CD8-positive, alpha-beta memory T cell (primary cell): ENCODE measurements at regions not wholly inside any gene's neighbourhood (a gene's known extent, or its start where the extent isn't known, plus 50 kb on each side); places are given as distances from the start of the nearest gene placed in this dataset.
"Not testable (repeated sequence)": the region's sequence is repeated elsewhere in the genome, so short reads cannot be mapped to it uniquely, and the experiment has no call there.

Experiments
- CTCF ChIA-PET: fragments of 350-600 bp; sonication (Branson Sonifier 250); formaldehyde crosslinking; loops from one replicate; lab custom pipeline; 2021; ENCODE audit warnings: antibody characterized with exemption; lab: Charles Lee
- POLR2A ChIA-PET: fragments of 350-600 bp; sonication (Branson Sonifier 250); formaldehyde crosslinking; loops from one replicate; lab custom pipeline; 2021; ENCODE audit warnings: antibody characterized with exemption; lab: Charles Lee
- DNase-seq, 5 donors: peaks; one replicate each; pipeline versions ENCODE4 v3.0.0 to v3.0.0-alpha.2; 2020 to 2022; ENCODE audit warnings: mixed read lengths in 1 of 5
- H3K27ac ChIP-seq: one replicate; pipeline ENCODE4 v1.7.0; 2013; ENCODE audit warnings: low read depth, mild to moderate bottlenecking, low read length, moderate library complexity
- H3K27me3 ChIP-seq: 2 replicates; pipeline ENCODE4 v1.7.0; 2013; ENCODE audit warnings: low read length, mild to moderate bottlenecking; ENCODE audit not compliant: insufficient read depth, poor library complexity, severe bottlenecking
- H3K36me3 ChIP-seq: 2 replicates; pipeline ENCODE4 v1.7.0; 2013; ENCODE audit warnings: mild to moderate bottlenecking, low read length, moderate library complexity; ENCODE audit not compliant: insufficient read depth
- H3K4me1 ChIP-seq: 2 replicates; pipeline ENCODE4 v1.7.0; 2013; ENCODE audit warnings: mild to moderate bottlenecking, low read length, moderate library complexity; ENCODE audit not compliant: insufficient read depth
- H3K4me3 ChIP-seq: 2 replicates; pipeline ENCODE4 v1.7.0; 2013; ENCODE audit warnings: mild to moderate bottlenecking, low read length
- H3K9me3 ChIP-seq: 2 replicates; pipeline ENCODE4 v1.7.0; 2013; ENCODE audit warnings: mild to moderate bottlenecking, low read length
- H3K27ac Mint-ChIP-seq, 8 donors: one replicate each; pipeline ENCODE4 v1.8.0; 2020 to 2021; ENCODE audit warnings: mixed read lengths in 8 of 8, mild to moderate bottlenecking in 6 of 8, inconsistent platforms in 3 of 8, moderate library complexity in 3 of 8
- H3K27me3 Mint-ChIP-seq, 2 donors: one replicate each; pipeline ENCODE4 v1.8.0; 2020 to 2021; ENCODE audit warnings: mixed read lengths in 2 of 2, mild to moderate bottlenecking in 1 of 2, moderate library complexity in 1 of 2
- H3K36me3 Mint-ChIP-seq, 3 donors: one replicate each; pipeline ENCODE4 v1.8.0; 2020 to 2021; ENCODE audit warnings: mixed read lengths in 3 of 3, inconsistent platforms in 1 of 3, mild to moderate bottlenecking in 1 of 3
- H3K4me1 Mint-ChIP-seq, 3 donors: one replicate each; pipeline ENCODE4 v1.8.0; 2020 to 2021; ENCODE audit warnings: mixed read lengths in 3 of 3, inconsistent platforms in 1 of 3, mild to moderate bottlenecking in 1 of 3
- H3K4me3 Mint-ChIP-seq, 7 donors: one replicate each; pipeline ENCODE4 v1.8.0; 2020 to 2021; ENCODE audit warnings: mixed read lengths in 7 of 7, mild to moderate bottlenecking in 6 of 7, moderate library complexity in 4 of 7, inconsistent platforms in 2 of 7
- H3K9me3 Mint-ChIP-seq, 5 donors: one replicate each; pipeline ENCODE4 v1.8.0; 2020 to 2022; ENCODE audit warnings: mixed read lengths in 5 of 5, mild to moderate bottlenecking in 3 of 5, moderate library complexity in 2 of 5, inconsistent platforms in 1 of 5

DNA sequence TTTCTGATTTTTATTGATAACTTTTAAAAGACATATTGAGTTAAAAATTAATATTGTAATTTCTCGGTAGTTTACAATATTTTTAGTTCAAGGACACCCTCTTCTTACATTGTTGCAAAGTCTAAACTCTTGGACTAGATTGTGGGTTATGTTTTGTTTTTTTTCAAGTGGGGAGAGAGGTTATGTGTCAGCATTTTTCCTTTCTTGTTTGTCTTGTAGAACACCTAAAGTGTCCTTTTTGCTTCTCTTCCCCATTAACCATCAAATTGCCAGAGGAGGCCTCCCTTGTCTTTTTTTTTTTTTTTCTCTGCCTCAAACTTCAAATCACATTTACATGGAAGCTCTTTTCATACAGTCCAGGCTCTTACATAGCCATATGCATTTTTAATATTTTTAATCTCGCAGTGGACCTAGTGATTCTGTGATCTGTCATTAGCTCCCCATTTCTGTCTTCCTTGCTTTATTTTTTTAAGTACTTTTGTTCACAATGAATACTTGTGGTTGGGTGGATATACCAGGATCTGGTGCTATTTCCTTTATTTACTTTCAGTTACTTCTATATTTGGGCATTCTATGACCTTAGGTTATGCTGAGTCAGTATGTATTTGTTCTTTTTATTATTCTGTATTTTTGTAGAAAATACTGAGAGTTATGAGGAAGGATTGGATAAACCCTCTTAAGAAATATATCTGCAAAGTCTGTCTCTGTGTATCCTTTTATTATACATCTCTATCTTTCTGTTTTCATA, 2280.6 kb upstream of the ACO1 start:
- H3K9me3 Mint-ChIP-seq = peaks cover 3 to 10% (median 8%) of the 10 kb centered on the region in 5 donors
- H3K4me3 ChIP-seq = no peak overlapping the region
- ChIA-PET POLR2A (no interaction called here), CTCF (no interaction called here)
- H3K27ac Mint-ChIP-seq = no peak overlapping the region
- H3K27ac ChIP-seq = no peak overlapping the region
- H3K4me1 Mint-ChIP-seq = no peaks in the 10 kb centered on the region
- no peaks in the 10 kb centered on the region for H3K4me1 ChIP-seq
- H3K36me3 Mint-ChIP-seq = no peaks in the 10 kb centered on the region
- no peaks in the 10 kb centered on the region for H3K36me3 ChIP-seq
- no peak for DNase-seq
- H3K27me3 ChIP-seq = no peaks in the 10 kb centered on the region
- no peaks in the 10 kb centered on the region for H3K27me3 Mint-ChIP-seq
- no peak overlapping the region for H3K4me3 Mint-ChIP-seq
- no peaks in the 10 kb centered on the region for H3K9me3 ChIP-seq

DNA sequence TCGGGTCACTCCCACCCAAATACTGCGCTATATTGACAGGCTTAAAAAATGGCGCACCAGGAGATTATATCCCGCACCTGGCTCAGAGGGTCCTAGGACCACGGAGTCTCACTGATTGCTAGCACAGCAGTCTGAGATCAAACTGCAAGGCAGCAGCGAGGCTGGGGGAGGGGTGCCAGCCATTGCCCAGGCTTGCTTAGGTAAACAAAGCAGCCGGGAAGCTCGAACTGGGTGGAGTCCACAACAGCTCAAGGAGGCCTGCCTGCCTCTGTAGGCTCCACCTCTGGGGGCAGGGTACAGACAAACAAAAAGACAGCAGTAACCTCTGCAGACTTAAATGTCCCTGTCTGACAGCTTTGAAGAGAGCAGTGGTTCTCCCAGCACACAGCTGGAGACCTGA, 2277.3 kb upstream of the ACO1 start:
- H3K36me3 Mint-ChIP-seq, H3K9me3 Mint-ChIP-seq, H3K27ac Mint-ChIP-seq, DNase-seq, H3K27me3 Mint-ChIP-seq, H3K27ac ChIP-seq, H3K36me3 ChIP-seq, H3K27me3 ChIP-seq, H3K4me1 Mint-ChIP-seq, H3K4me3 Mint-ChIP-seq, CTCF ChIA-PET, H3K9me3 ChIP-seq, POLR2A ChIA-PET, H3K4me1 ChIP-seq, H3K4me3 ChIP-seq: not testable (repeated sequence)

DNA sequence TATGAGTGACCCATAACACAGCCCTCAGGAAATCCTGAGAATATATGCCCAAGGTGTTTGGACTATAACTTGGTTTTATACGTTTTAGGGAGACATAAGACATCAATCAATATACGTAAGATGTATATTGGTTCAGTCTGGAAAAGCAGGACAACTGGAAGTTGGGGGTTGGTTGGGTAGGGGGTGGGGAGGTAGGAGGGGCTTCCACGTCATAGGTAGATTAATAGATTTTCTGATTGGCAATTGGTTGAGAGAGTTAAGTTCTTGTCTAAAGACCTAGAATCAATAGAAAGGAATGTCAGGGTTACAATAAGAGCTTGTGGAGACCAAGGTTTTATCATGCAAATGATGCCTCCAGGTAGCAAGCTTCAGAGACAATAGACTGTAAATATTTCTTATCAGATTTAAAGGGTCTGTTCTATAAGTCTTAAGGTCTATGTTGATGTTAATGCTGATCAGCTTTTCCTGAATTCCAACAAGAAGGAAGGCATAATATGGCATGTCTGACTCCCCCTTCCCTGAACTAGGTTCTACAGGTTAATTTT, 2267.7 kb upstream of the ACO1 start:
- H3K27me3 ChIP-seq = no peaks in the 10 kb centered on the region
- H3K27me3 Mint-ChIP-seq = no peaks in the 10 kb centered on the region
- CTCF ChIA-PET = no interaction called here
- H3K4me1 ChIP-seq = no peaks in the 10 kb centered on the region
- H3K9me3 ChIP-seq = no peaks in the 10 kb centered on the region
- no peak overlapping the region for H3K27ac ChIP-seq
- no peaks in the 10 kb centered on the region for H3K36me3 Mint-ChIP-seq
- H3K4me3 ChIP-seq = no peak overlapping the region
- POLR2A ChIA-PET = no interaction called here
- no peak for DNase-seq
- no peak overlapping the region for H3K27ac Mint-ChIP-seq
- no peak overlapping the region for H3K4me3 Mint-ChIP-seq
- H3K36me3 ChIP-seq = no peaks in the 10 kb centered on the region
- H3K9me3 Mint-ChIP-seq = peaks cover 0 to 9% (median 0%) of the 10 kb centered on the region in 5 donors
- H3K4me1 Mint-ChIP-seq = no peaks in the 10 kb centered on the region

DNA sequence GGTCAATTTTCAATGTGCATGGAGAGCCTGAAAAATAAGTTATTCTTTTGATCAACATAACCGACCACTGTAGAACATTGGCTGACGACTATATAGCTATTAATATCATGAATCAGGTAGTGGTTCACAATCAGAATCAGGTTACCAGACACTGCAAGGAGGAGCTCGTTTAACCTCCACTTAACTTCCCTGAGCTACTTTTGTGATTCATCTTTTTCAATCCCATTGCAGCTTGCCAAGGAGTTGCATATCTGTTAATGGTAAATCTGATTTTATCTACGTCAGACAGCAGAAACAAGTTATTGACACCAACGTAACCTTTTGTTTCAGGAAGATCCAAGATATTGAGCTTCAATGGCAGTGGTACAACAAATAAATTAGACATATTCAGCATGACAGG, 2263.8 kb upstream of the ACO1 start:
- CTCF ChIA-PET = no interaction called here
- Mint-ChIP-seq H3K4me3 (no peak overlapping the region), H3K4me1 (no peaks in the 10 kb centered on the region), H3K36me3 (no peaks in the 10 kb centered on the region), H3K27ac (no peak overlapping the region), H3K27me3 (no peaks in the 10 kb centered on the region), H3K9me3 (peaks cover 0 to 14% (median 0%) of the 10 kb centered on the region in 5 donors)
- no peak for DNase-seq
- Histone ChIP-seq H3K4me3 (no peak overlapping the region), H3K36me3 (no peaks in the 10 kb centered on the region), H3K27me3 (no peaks in the 10 kb centered on the region), H3K4me1 (no peaks in the 10 kb centered on the region), H3K9me3 (no peaks in the 10 kb centered on the region), H3K27ac (no peak overlapping the region)
- POLR2A ChIA-PET = no interaction called here

GRCh38 chr9:30121611-30122010, 2262.8 kb upstream of the ACO1 start:
- POLR2A ChIA-PET = no interaction called here
- Mint-ChIP-seq H3K36me3 (no peaks in the 10 kb centered on the region), H3K4me3 (no peak overlapping the region), H3K4me1 (no peaks in the 10 kb centered on the region), H3K27me3 (no peaks in the 10 kb centered on the region), H3K27ac (no peak overlapping the region), H3K9me3 (peaks cover 0 to 14% (median 0%) of the 10 kb centered on the region in 5 donors)
- H3K27me3 ChIP-seq = no peaks in the 10 kb centered on the region
- no peak overlapping the region for H3K27ac ChIP-seq
- no peaks in the 10 kb centered on the region for H3K4me1 ChIP-seq
- CTCF ChIA-PET = no interaction called here
- H3K36me3 ChIP-seq = no peaks in the 10 kb centered on the region
- H3K4me3 ChIP-seq = no peak overlapping the region
- no peaks in the 10 kb centered on the region for H3K9me3 ChIP-seq
- DNase-seq = no peak

DNA sequence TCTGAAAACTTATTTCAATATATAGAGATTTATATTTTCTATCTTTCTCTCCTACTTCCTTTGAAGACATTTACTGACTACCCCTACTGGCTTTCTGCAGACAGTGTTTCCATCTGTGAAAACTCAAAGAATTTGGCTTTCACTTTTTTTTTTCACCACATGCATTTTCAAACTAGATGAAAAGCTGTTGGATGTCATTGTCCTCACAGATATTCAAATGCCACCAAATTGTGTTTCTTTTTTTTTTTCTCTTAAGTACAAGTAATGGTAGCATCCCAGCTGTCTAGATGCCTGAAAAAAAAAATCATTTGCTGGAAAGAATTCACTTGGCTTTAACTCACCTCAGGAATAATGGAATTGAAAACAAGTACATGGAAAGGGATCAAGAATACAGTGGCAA, 2258.6 kb upstream of the ACO1 start:
- H3K27me3 ChIP-seq = no peaks in the 10 kb centered on the region
- no peaks in the 10 kb centered on the region for H3K4me1 ChIP-seq
- no peak overlapping the region for H3K27ac Mint-ChIP-seq
- no peaks in the 10 kb centered on the region for H3K4me1 Mint-ChIP-seq
- ChIA-PET CTCF (no interaction called here), POLR2A (no interaction called here)
- no peak for DNase-seq
- H3K4me3 ChIP-seq = no peak overlapping the region
- H3K4me3 Mint-ChIP-seq = no peak overlapping the region
- no peaks in the 10 kb centered on the region for H3K9me3 ChIP-seq
- no peaks in the 10 kb centered on the region for H3K36me3 Mint-ChIP-seq
- no peaks in the 10 kb centered on the region for H3K36me3 ChIP-seq
- H3K9me3 Mint-ChIP-seq = peaks cover 0 to 14% (median 0%) of the 10 kb centered on the region in 5 donors
- no peaks in the 10 kb centered on the region for H3K27me3 Mint-ChIP-seq
- no peak overlapping the region for H3K27ac ChIP-seq

DNA sequence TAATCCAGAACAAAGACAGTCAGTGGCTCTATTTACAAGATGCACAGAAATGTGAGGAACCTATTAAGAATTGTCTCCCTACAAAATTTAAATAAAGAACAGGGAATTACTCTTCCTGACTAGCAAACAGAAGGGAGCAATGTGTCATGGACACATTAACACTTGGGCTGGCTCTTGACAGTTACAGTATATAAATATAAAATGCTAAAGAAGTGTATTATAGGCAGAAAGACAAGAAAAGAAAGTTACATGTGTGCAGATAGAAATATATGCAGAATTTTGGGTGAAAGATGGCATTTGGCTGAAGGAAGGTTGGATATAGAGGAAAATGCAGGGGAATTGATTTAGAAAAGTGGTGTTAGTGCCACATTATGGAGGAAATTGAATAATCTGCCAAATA, 2257.1 kb upstream of the ACO1 start:
- Histone ChIP-seq H3K27me3 (no peaks in the 10 kb centered on the region), H3K4me1 (no peaks in the 10 kb centered on the region), H3K27ac (no peak overlapping the region), H3K9me3 (no peaks in the 10 kb centered on the region), H3K4me3 (no peak overlapping the region), H3K36me3 (no peaks in the 10 kb centered on the region)
- Mint-ChIP-seq H3K36me3 (no peaks in the 10 kb centered on the region), H3K4me1 (no peaks in the 10 kb centered on the region), H3K27me3 (no peaks in the 10 kb centered on the region), H3K4me3 (no peak overlapping the region), H3K27ac (no peak overlapping the region), H3K9me3 (peaks cover 0 to 14% (median 0%) of the 10 kb centered on the region in 5 donors)
- CTCF ChIA-PET = no interaction called here
- no peak for DNase-seq
- POLR2A ChIA-PET = no interaction called here

DNA sequence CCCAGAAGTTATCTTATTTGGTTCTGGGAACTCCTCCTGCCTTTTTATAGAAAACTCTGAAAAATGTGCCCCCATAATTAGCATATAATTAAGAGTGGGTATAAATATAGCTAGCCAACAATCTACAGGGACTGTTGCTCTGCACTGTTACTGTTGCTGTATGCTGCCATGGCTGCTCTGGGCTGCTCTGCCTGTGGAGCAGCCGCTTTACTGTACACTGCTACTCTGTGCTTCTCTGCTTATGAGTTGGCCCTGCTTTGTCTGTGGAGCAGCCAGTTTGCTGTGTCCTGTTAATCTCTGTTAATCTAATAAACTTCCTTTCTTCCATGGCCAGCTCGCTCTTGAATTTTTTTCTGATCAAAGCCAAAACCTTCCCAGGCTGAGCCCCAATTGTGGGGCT, 2244.0 kb upstream of the ACO1 start:
- Mint-ChIP-seq H3K9me3 (peaks cover 0 to 12% (median 7%) of the 10 kb centered on the region in 5 donors), H3K4me1 (no peaks in the 10 kb centered on the region), H3K27ac (no peak overlapping the region), H3K36me3 (no peaks in the 10 kb centered on the region), H3K4me3 (no peak overlapping the region), H3K27me3 (no peaks in the 10 kb centered on the region)
- CTCF ChIA-PET = no interaction called here
- POLR2A ChIA-PET = no interaction called here
- no peak for DNase-seq
- H3K4me3 ChIP-seq = no peak overlapping the region
- H3K9me3 ChIP-seq = no peaks in the 10 kb centered on the region
- no peaks in the 10 kb centered on the region for H3K4me1 ChIP-seq
- no peaks in the 10 kb centered on the region for H3K36me3 ChIP-seq
- H3K27ac ChIP-seq = no peak overlapping the region
- H3K27me3 ChIP-seq = no peaks in the 10 kb centered on the region
